HepG2 (cell line): ENCODE measurements at regions not wholly inside any gene's neighbourhood (a gene's known extent, or its start where the extent isn't known, plus 50 kb on each side); places are given as distances from the start of the nearest gene placed in this dataset.

ENCODE experiments used
- ATAC-seq: fragments of 200-7000 bp; cut with Tn5 transposase; 3 replicates; pipeline ENCODE4 v1.9.1; 2020; ENCODE audit warnings: mild to moderate bottlenecking, moderate library complexity
- BruUV-seq: library from RNA; stranded (reverse); fragments of 400-500 nt; replicated peaks from 2 replicates; lab custom pipeline; 2021; lab: Mats Ljungman, UMichigan
- CTCF ChIA-PET: fragments of 300-600 bp; formaldehyde crosslinking; extraction: SDS; loops from one replicate; lab custom pipeline; 2021; ENCODE audit warnings: low total read pairs, inconsistent platforms, low intra/inter-chr PET ratio; lab: Yijun Ruan, JAX
- POLR2A ChIA-PET: fragments of 350-600 bp; sonication (Branson Sonifier 250); formaldehyde crosslinking; loops from one replicate; lab custom pipeline; 2020; ENCODE audit warnings: antibody characterized with exemption, inconsistent platforms; lab: Yijun Ruan, JAX
- DNase-seq: peaks from one replicate; pipeline ENCODE4 v3.0.0-alpha.2; 2015; ENCODE audit warnings: low spot score
- FAIRE-seq: peaks from 3 replicates; lab custom pipeline; 2011; peaks lifted over from hg19 to GRCh38; lab: Jason Lieb, UNC
- H2AFZ ChIP-seq: one replicate; pipeline ENCODE4 v1.6.1; 2011; ENCODE audit warnings: low read length, inconsistent platforms
- H3K27ac ChIP-seq: fragments of 300-600 bp; 3 replicates; pipeline ENCODE4 v1.8.0; 2011; ENCODE audit warnings: mixed run types, mild to moderate bottlenecking, mixed read lengths, low read length, inconsistent platforms; ENCODE audit not compliant: insufficient read depth; ENCODE audit errors: extremely low read length
- H3K27me3 ChIP-seq, 2 experiments: fragments of 200-600 bp in 1 of 2; 2 replicates in 1 of 2; 3 replicates in 1 of 2; pipeline versions ENCODE4 v1.6.0 to v1.8.0; 2011; ENCODE audit warnings: low read length in 2 of 2, mild to moderate bottlenecking in 2 of 2, moderate library complexity in 2 of 2, inconsistent platforms in 1 of 2; ENCODE audit not compliant: insufficient read depth in 2 of 2, control insufficient read depth in 1 of 2
- H3K36me3 ChIP-seq, 2 experiments: fragments of 200-600 bp in 1 of 2; replicated peaks in 1 of 2; 2 replicates in 1 of 2; 3 replicates in 1 of 2; pipeline versions ENCODE4 v1.5.1 to v1.8.0; 2011; ENCODE audit warnings: low read length in 2 of 2, inconsistent platforms in 1 of 2; ENCODE audit not compliant: insufficient read depth in 2 of 2, control insufficient read depth in 1 of 2
- H3K4me1 ChIP-seq: 2 replicates; pipeline ENCODE4 v1.5.1; 2012; ENCODE audit warnings: low read length, inconsistent platforms; ENCODE audit not compliant: insufficient read depth
- H3K4me2 ChIP-seq: 2 replicates; pipeline ENCODE4 v1.6.0; 2011; ENCODE audit warnings: low read depth, low read length, inconsistent platforms
- H3K4me3 ChIP-seq, 3 experiments: fragments of 200-600 bp in 1 of 3; sonication (generic), shearing (Covaris generic) in 1 of 3; replicated peaks in 1 of 3; 2 replicates each; pipeline ENCODE4 v1.5.1; 2011 to 2016; ENCODE audit warnings: low read length in 3 of 3, inconsistent platforms in 2 of 3, low read depth in 2 of 3, mild to moderate bottlenecking in 2 of 3, control low read depth in 1 of 3, mixed read lengths in 1 of 3; ENCODE audit not compliant: insufficient read depth in 1 of 3
- H3K79me2 ChIP-seq: one replicate; pipeline ENCODE4 v1.6.1; 2011; ENCODE audit warnings: low read length, inconsistent platforms; ENCODE audit not compliant: insufficient read depth
- H3K9ac ChIP-seq: 2 replicates; pipeline ENCODE4 v1.6.0; 2011; ENCODE audit warnings: mild to moderate bottlenecking, low read depth, low read length, inconsistent platforms; ENCODE audit not compliant: insufficient read depth
- H3K9me3 ChIP-seq: 2 replicates; pipeline ENCODE4 v1.5.1; 2012; ENCODE audit warnings: mild to moderate bottlenecking, low read length
- H4K20me1 ChIP-seq: 2 replicates; pipeline ENCODE4 v1.6.0; 2011; ENCODE audit warnings: inconsistent platforms, mild to moderate bottlenecking, low read length, moderate library complexity; ENCODE audit not compliant: insufficient read depth
- FOXJ3 ChIP-seq: sonication (generic); formaldehyde crosslinking; IDR thresholded peaks from 2 replicates; pipeline ENCODE4 v1.4.0; 2020; ENCODE audit warnings: missing genetic modification reagents, mild to moderate bottlenecking, borderline replicate concordance
- GMEB2 ChIP-seq: IDR thresholded peaks from 2 replicates; pipeline ENCODE4 v1.6.1; 2016; ENCODE audit warnings: missing biosample characterization, missing genetic modification reagents, low read depth
- MBNL3 ChIP-seq: fragments of 250-450 bp; sonication (Bioruptor Pico); conservative IDR thresholded peaks from 2 replicates; pipeline ENCODE4 v1.8.0; 2022; ENCODE audit warnings: mild to moderate bottlenecking, inconsistent platforms
- SIX4 ChIP-seq: sonication (generic); formaldehyde crosslinking; IDR thresholded peaks from 2 replicates; pipeline ENCODE4 v1.4.0; 2020; ENCODE audit warnings: missing genetic modification reagents
- SMYD3 ChIP-seq: sonication (generic); formaldehyde crosslinking; IDR thresholded peaks from 2 replicates; pipeline ENCODE4 v1.8.1; 2023; ENCODE audit warnings: mild to moderate bottlenecking, missing genetic modification reagents
- TAF1 ChIP-seq: sonication (generic); formaldehyde crosslinking; IDR thresholded peaks from 2 replicates; pipeline ENCODE4 v1.4.0; 2020; ENCODE audit warnings: missing genetic modification reagents
- ZBTB7B ChIP-seq: sonication (generic); formaldehyde crosslinking; IDR thresholded peaks from 2 replicates; pipeline ENCODE4 v1.4.0; 2020; ENCODE audit warnings: missing genetic modification reagents
- ZFP37 ChIP-seq: sonication (generic); formaldehyde crosslinking; IDR thresholded peaks from 2 replicates; pipeline ENCODE4 v1.4.0; 2020; ENCODE audit warnings: missing genetic modification reagents, borderline replicate concordance
- ZNF33A ChIP-seq: sonication (generic); formaldehyde crosslinking; IDR thresholded peaks from 2 replicates; pipeline ENCODE4 v1.5.1; 2020; ENCODE audit warnings: missing genetic modification reagents, mild to moderate bottlenecking, moderate library complexity, borderline replicate concordance
- ZNF549 ChIP-seq: sonication (generic); formaldehyde crosslinking; IDR thresholded peaks from 2 replicates; pipeline ENCODE4 v1.5.0; 2020; ENCODE audit warnings: missing genetic modification reagents
- ZNF629 ChIP-seq: sonication (generic); formaldehyde crosslinking; conservative IDR thresholded peaks from 2 replicates; pipeline ENCODE4 v1.5.0; 2020; ENCODE audit warnings: missing genetic modification reagents
- ZNF800 ChIP-seq: sonication (generic); formaldehyde crosslinking; IDR thresholded peaks from 2 replicates; pipeline ENCODE4 v1.4.0; 2020; ENCODE audit warnings: missing genetic modification reagents
- ZXDC ChIP-seq: sonication (generic); formaldehyde crosslinking; IDR thresholded peaks from 2 replicates; pipeline ENCODE4 v1.5.0; 2020; ENCODE audit warnings: mild to moderate bottlenecking, missing genetic modification reagents
- WGBS: methylation state at CpG from one replicate; pipeline ENCODE4 v1.1.6; 2017; ENCODE audit warnings: low lambda C conversion rate; 5-methylcytosine and 5-hydroxymethylcytosine counted together
- in situ Hi-C: cut with HindIII; loops from 2 replicates; pipeline ENCODE4 v1.10.0; 2017; ENCODE audit warnings: low pct_unique_long_range_greater_than_20kb; ENCODE audit not compliant: extremely low pct_ligation_motif_present
- intact Hi-C: fragments of 100-400 bp; cut with micrococcal nuclease; formaldehyde crosslinking; loops from one replicate; pipeline ENCODE4 v1.10.0; 2022; ENCODE audit not compliant: unreplicated experiment
- TF ChIP-seq, protein P1 (sequence below): IDR thresholded peaks from 2 replicates; pipeline ENCODE4 v1.6.1; 2012; ENCODE audit warnings: low read length, improper control_type of control experiment

GRCh38 chr3:151985787-151986430 is 112.5 kb downstream of the SUCNR1 start:
- no peaks in the 10 kb centered on the region for H3K9me3 ChIP-seq
- intact Hi-C loops: no loop called here
- no peak overlapping the region for H3K4me3 ChIP-seq
- H3K27me3 ChIP-seq: no peaks in the 10 kb centered on the region; a peak in 1 of 5 replicates
- ATAC-seq: no peak
- H3K79me2 ChIP-seq: no peaks in the 10 kb centered on the region
- H3K4me1 ChIP-seq: no peaks in the 10 kb centered on the region
- no peak for FAIRE-seq
- in situ Hi-C loops: no loop called here
- no peak overlapping the region for H3K4me2 ChIP-seq
- H4K20me1 ChIP-seq: no peaks in the 10 kb centered on the region
- H3K36me3 ChIP-seq: no peaks in the 10 kb centered on the region
- ChIA-PET CTCF (no interaction called here), POLR2A (no interaction called here)
- no peak overlapping the region for H2AFZ ChIP-seq
- DNase-seq: no peak
- no peak overlapping the region for H3K27ac ChIP-seq
- BruUV-seq: no TSS peak
- WGBS: 19% methylated on average over 2 of the region's 2 CpGs
- H3K9ac ChIP-seq: no peak overlapping the region
- TF ChIP-seq FOXJ3 (no peak), ZNF800 (no peak), ZXDC (CRISPR knock-in tag) (no peak), ZNF549 (CRISPR knock-in tag) (no peak), GMEB2 (CRISPR knock-in tag) (no peak), SIX4 (no peak), ZBTB7B (CRISPR knock-in tag) (no peak), TAF1 (CRISPR knock-in tag) (no peak), ZNF629 (CRISPR knock-in tag) (no peak), ZFP37 (no peak), MBNL3 (CRISPR knock-in tag) (no peak), SMYD3 (CRISPR knock-in tag) (no peak), ZNF33A (no peak)
- TF ChIP-seq, protein P1, sequence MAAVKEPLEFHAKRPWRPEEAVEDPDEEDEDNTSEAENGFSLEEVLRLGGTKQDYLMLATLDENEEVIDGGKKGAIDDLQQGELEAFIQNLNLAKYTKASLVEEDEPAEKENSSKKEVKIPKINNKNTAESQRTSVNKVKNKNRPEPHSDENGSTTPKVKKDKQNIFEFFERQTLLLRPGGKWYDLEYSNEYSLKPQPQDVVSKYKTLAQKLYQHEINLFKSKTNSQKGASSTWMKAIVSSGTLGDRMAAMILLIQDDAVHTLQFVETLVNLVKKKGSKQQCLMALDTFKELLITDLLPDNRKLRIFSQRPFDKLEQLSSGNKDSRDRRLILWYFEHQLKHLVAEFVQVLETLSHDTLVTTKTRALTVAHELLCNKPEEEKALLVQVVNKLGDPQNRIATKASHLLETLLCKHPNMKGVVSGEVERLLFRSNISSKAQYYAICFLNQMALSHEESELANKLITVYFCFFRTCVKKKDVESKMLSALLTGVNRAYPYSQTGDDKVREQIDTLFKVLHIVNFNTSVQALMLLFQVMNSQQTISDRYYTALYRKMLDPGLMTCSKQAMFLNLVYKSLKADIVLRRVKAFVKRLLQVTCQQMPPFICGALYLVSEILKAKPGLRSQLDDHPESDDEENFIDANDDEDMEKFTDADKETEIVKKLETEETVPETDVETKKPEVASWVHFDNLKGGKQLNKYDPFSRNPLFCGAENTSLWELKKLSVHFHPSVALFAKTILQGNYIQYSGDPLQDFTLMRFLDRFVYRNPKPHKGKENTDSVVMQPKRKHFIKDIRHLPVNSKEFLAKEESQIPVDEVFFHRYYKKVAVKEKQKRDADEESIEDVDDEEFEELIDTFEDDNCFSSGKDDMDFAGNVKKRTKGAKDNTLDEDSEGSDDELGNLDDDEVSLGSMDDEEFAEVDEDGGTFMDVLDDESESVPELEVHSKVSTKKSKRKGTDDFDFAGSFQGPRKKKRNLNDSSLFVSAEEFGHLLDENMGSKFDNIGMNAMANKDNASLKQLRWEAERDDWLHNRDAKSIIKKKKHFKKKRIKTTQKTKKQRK: no peak
